Neural cell (in vitro differentiated cells): ENCODE measurements at regions not wholly inside any gene's neighbourhood (a gene's known extent, or its start where the extent isn't known, plus 50 kb on each side); places are given as distances from the start of the nearest gene placed in this dataset.

Experiments
- H2AFZ ChIP-seq: fragments of 200-600, 300-800 bp; sonication (generic), shearing (Covaris generic); 2 replicates; pipeline ENCODE4 v1.6.0; 2014; ENCODE audit warnings: low read depth, mild to moderate bottlenecking, antibody characterized with exemption, low read length, moderate library complexity
- H3F3A ChIP-seq: fragments of 200-600 bp; shearing (Covaris generic); 2 replicates; pipeline ENCODE4 v1.6.1; 2016; ENCODE audit warnings: mild to moderate bottlenecking, moderate library complexity, mixed read lengths, antibody characterized with exemption, low read length; ENCODE audit not compliant: insufficient read depth, poor library complexity, severe bottlenecking
- H3K27ac ChIP-seq: fragments of 200-600, 300-800 bp; sonication (generic), shearing (Covaris generic); 2 replicates; pipeline ENCODE4 v1.5.1; 2014; ENCODE audit warnings: mild to moderate bottlenecking, low read length, moderate library complexity
- H3K27me3 ChIP-seq: fragments of 300-800, 200-600 bp; sonication (generic), shearing (Covaris generic); 2 replicates; pipeline ENCODE4 v1.6.0; 2014; ENCODE audit warnings: mild to moderate bottlenecking, low read depth, low read length, moderate library complexity; ENCODE audit not compliant: insufficient read depth
- H3K36me3 ChIP-seq: fragments of 300-800, 200-600 bp; sonication (generic), shearing (Covaris generic); 2 replicates; pipeline ENCODE4 v1.5.1; 2014; ENCODE audit warnings: mild to moderate bottlenecking, antibody characterized with exemption, low read length, moderate library complexity; ENCODE audit not compliant: insufficient read depth
- H3K4me2 ChIP-seq: fragments of 300-800, 200-600 bp; sonication (generic), shearing (Covaris generic); 2 replicates; pipeline ENCODE4 v1.6.0; 2014; ENCODE audit warnings: mild to moderate bottlenecking, low read length
- H3K4me3 ChIP-seq: fragments of 300-800, 200-600 bp; sonication (generic), shearing (Covaris generic); 2 replicates; pipeline ENCODE4 v1.5.1; 2014; ENCODE audit warnings: mild to moderate bottlenecking, low read length, moderate library complexity
- H3K79me2 ChIP-seq: fragments of 200-600 bp; shearing (Covaris generic); replicated peaks from 2 replicates; pipeline ENCODE4 v1.6.0; 2014; ENCODE audit warnings: mild to moderate bottlenecking, low read length, moderate library complexity; ENCODE audit not compliant: insufficient read depth
- H3K9ac ChIP-seq: fragments of 300-800, 200-600 bp; sonication (generic), shearing (Covaris generic); 2 replicates; pipeline ENCODE4 v1.6.1; 2016; ENCODE audit warnings: mild to moderate bottlenecking, low read length, mixed read lengths
- H3K9me2 ChIP-seq: fragments of 200-600 bp; shearing (Covaris generic); 2 replicates; pipeline ENCODE4 v1.6.1; 2016; ENCODE audit warnings: mild to moderate bottlenecking, low read length, mixed read lengths; ENCODE audit not compliant: insufficient read depth
- H3K9me3 ChIP-seq: fragments of 200-600, 300-800 bp; sonication (generic), shearing (Covaris generic); 2 replicates; pipeline ENCODE4 v1.6.1; 2016; ENCODE audit warnings: mild to moderate bottlenecking, mixed run types, low read length, moderate library complexity, mixed read lengths
- H4K20me1 ChIP-seq: fragments of 200-600 bp; shearing (Covaris generic); 2 replicates; pipeline ENCODE4 v1.6.1; 2016; ENCODE audit warnings: mild to moderate bottlenecking, mixed run types; ENCODE audit not compliant: insufficient read depth
- CTCF ChIP-seq: fragments of 450-650 bp; IDR thresholded peaks from 2 replicates; pipeline ENCODE4 v1.5.1; 2014; ENCODE audit warnings: antibody characterized with exemption, mild to moderate bottlenecking, moderate library complexity; ENCODE audit not compliant: poor library complexity, severe bottlenecking
- EP300 ChIP-seq: fragments of 450-650 bp; conservative IDR thresholded peaks from 2 replicates; pipeline ENCODE4 v1.6.1; 2014; ENCODE audit warnings: antibody characterized with exemption, mild to moderate bottlenecking, moderate library complexity; ENCODE audit not compliant: poor library complexity, severe bottlenecking
- EZH2 ChIP-seq: fragments of 200-600, 300-800 bp; shearing (Covaris generic), sonication (generic); IDR thresholded peaks from 2 replicates; pipeline ENCODE4 v1.6.1; 2014; ENCODE audit warnings: antibody characterized with exemption, low read length, borderline replicate concordance, mild to moderate bottlenecking; ENCODE audit not compliant: insufficient read depth, poor library complexity, severe bottlenecking
- MXI1 ChIP-seq: fragments of 450-650 bp; conservative IDR thresholded peaks from 2 replicates; pipeline ENCODE4 v1.6.1; 2014; ENCODE audit warnings: antibody characterized with exemption, mild to moderate bottlenecking; ENCODE audit not compliant: poor library complexity, severe bottlenecking
- POLR2AphosphoS5 ChIP-seq: IDR thresholded peaks from 2 replicates; pipeline ENCODE4 v1.6.1; 2012
- RAD21 ChIP-seq: fragments of 450-650 bp; conservative IDR thresholded peaks from 2 replicates; pipeline ENCODE4 v1.6.1; 2014; ENCODE audit warnings: antibody characterized with exemption, mild to moderate bottlenecking, moderate library complexity
- REST ChIP-seq: IDR thresholded peaks from 2 replicates; pipeline ENCODE4 v1.6.1; 2012; ENCODE audit warnings: borderline replicate concordance
- SMC3 ChIP-seq: fragments of 450-650 bp; conservative IDR thresholded peaks from 2 replicates; pipeline ENCODE4 v1.6.1; 2014; ENCODE audit warnings: antibody characterized with exemption, mild to moderate bottlenecking, moderate library complexity; ENCODE audit not compliant: poor library complexity
- TAF1 ChIP-seq: IDR thresholded peaks from 2 replicates; pipeline ENCODE4 v1.6.1; 2012; ENCODE audit warnings: low read depth

- H2AFZ ChIP-seq: no peak overlapping the region
- no peaks in the 10 kb centered on the region for H3K79me2 ChIP-seq
- H3K9me2 ChIP-seq: no peaks in the 10 kb centered on the region
- H3F3A ChIP-seq: no peaks in the 10 kb centered on the region
- H3K4me2 ChIP-seq: no peak overlapping the region
- H4K20me1 ChIP-seq: no peaks in the 10 kb centered on the region
- TF ChIP-seq EZH2 (no peak), RAD21 (no peak), EP300 (no peak), TAF1 (no peak), SMC3 (no peak), POLR2AphosphoS5 (no peak), MXI1 (no peak), REST (no peak)
- no peak overlapping the region for H3K27ac ChIP-seq
- no peak overlapping the region for H3K9ac ChIP-seq
- H3K9me3 ChIP-seq: no peaks in the 10 kb centered on the region
- no peaks in the 10 kb centered on the region for H3K36me3 ChIP-seq
- H3K27me3 ChIP-seq: no peaks in the 10 kb centered on the region
- H3K4me3 ChIP-seq: no peak overlapping the region
Observed at GRCh38 chr14:36006623-36007022, 169.9 kb downstream of the PTCSC3 start.

- H3K36me3 ChIP-seq: no peaks in the 10 kb centered on the region
- H3K27me3 ChIP-seq: no peaks in the 10 kb centered on the region
- H3K9me2 ChIP-seq: no peaks in the 10 kb centered on the region
- no peak overlapping the region for H3K27ac ChIP-seq
- no peak overlapping the region for H3K4me2 ChIP-seq
- no peaks in the 10 kb centered on the region for H4K20me1 ChIP-seq
- no peak overlapping the region for H3K4me3 ChIP-seq
- no peak overlapping the region for H2AFZ ChIP-seq
- no peaks in the 10 kb centered on the region for H3K9me3 ChIP-seq
- no peak overlapping the region for H3K9ac ChIP-seq
- no peaks in the 10 kb centered on the region for H3F3A ChIP-seq
- TF ChIP-seq REST: no peak
- TF ChIP-seq POLR2AphosphoS5: no peak
- no peak for TF ChIP-seq MXI1
- no peak for TF ChIP-seq EZH2
- no peak for TF ChIP-seq EP300
- TF ChIP-seq CTCF: no peak
- no peak for TF ChIP-seq TAF1
- no peak for TF ChIP-seq RAD21
- no peak for TF ChIP-seq SMC3
- no peaks in the 10 kb centered on the region for H3K79me2 ChIP-seq
Observed at GRCh38 chr14:36005670-36006069, 170.9 kb downstream of the PTCSC3 start.
